Vagina (tissue), 2 donors: ENCODE measurements at regions not wholly inside any gene's neighbourhood (a gene's known extent, or its start where the extent isn't known, plus 50 kb on each side); places are given as distances from the start of the nearest gene placed in this dataset.
"Not testable (repeated sequence)": the region's sequence is repeated elsewhere in the genome, so short reads cannot be mapped to it uniquely, and the experiment has no call there.

Experiments
- DNase-seq, 2 donors: peaks; one replicate each; pipeline ENCODE4 v3.0.0-alpha.2; 2017; ENCODE audit errors: extremely low spot score in 2 of 2
- H3K27ac ChIP-seq: fragments of 200-600 bp; sonication (generic); one replicate; pipeline ENCODE4 v1.5.1; 2019
- H3K27me3 ChIP-seq: fragments of 200-600 bp; sonication (generic); one replicate; pipeline ENCODE4 v1.5.1; 2019
- H3K36me3 ChIP-seq, 2 donors: fragments of 200-600 bp; sonication (generic); one replicate each; pipeline ENCODE4 v1.5.1; 2017 to 2019
- H3K4me1 ChIP-seq: fragments of 200-600 bp; sonication (generic); one replicate; pipeline ENCODE4 v1.5.1; 2019
- H3K4me3 ChIP-seq, 2 donors: fragments of 200-600 bp; sonication (generic); 1 replicate in 1 of 2; 2 replicates in 1 of 2; pipeline ENCODE4 v1.5.1; 2016 to 2019
- H3K9me3 ChIP-seq: fragments of 200-600 bp; sonication (generic); one replicate; pipeline ENCODE4 v1.5.1; 2019
- POLR2A ChIP-seq, 2 donors: fragments of 450-650 bp; IDR thresholded peaks; one replicate each; pipeline ENCODE4 v1.6.1; 2017; ENCODE audit warnings: antibody characterized with exemption in 2 of 2, mild to moderate bottlenecking in 2 of 2, moderate library complexity in 2 of 2
- POLR2AphosphoS5 ChIP-seq, 2 donors: sonication (generic); formaldehyde crosslinking; IDR thresholded peaks; one replicate each; pipeline ENCODE4 v1.9.0; 2017; ENCODE audit warnings: antibody characterized with exemption in 2 of 2, mild to moderate bottlenecking in 2 of 2, low read depth in 1 of 2; ENCODE audit not compliant: insufficient read depth in 1 of 2
- intact Hi-C: fragments of 100-400 bp; cut with DNase I; formaldehyde crosslinking; loops from one replicate; pipeline ENCODE4 v1.15.1; 2023
- TF ChIP-seq, protein P1 (sequence below), 3 experiments: fragments of 450-650 bp in 2 of 3; fragments of 200-600 bp in 1 of 3; sonication (generic) in 1 of 3; IDR thresholded peaks; one replicate each; pipeline ENCODE4 v1.5.1; 2017 to 2019; ENCODE audit warnings: antibody characterized with exemption in 3 of 3, mild to moderate bottlenecking in 2 of 3, moderate library complexity in 2 of 3

DNA sequence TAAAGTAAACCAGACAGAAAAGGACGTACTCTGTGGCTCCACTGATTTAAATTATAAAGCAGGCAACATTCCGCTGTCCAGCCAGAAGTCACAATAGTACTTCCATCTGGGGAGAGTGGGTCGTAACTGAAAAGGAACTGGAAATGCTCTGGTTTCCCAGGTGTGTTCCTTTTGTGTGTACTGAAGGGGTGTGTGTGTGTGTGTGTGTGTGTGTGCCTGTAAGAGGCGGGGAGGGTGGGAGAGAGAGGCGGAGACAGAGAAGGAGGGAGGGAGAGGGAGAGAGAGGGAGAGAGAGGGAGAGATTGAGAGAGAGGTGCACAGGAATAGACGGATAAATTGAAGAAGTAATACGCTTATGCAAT is 178.4 kb upstream of the ZNF184 start:
- TF ChIP-seq POLR2AphosphoS5 (IDR thresholded peaks at IDR 0.05; ENCODE audit: insufficient read depth in 1 of 2, low read depth in 1 of 2) = no peak
- H3K4me1 ChIP-seq = no peaks in the 10 kb centered on the region
- no peaks in the 10 kb centered on the region for H3K9me3 ChIP-seq
- DNase-seq = no peak
- H3K36me3 ChIP-seq = no peaks in the 10 kb centered on the region
- no peaks in the 10 kb centered on the region for H3K27me3 ChIP-seq
- no peak overlapping the region for H3K4me3 ChIP-seq
- intact Hi-C loops = no loop called here
- no peak overlapping the region for H3K27ac ChIP-seq

DNA sequence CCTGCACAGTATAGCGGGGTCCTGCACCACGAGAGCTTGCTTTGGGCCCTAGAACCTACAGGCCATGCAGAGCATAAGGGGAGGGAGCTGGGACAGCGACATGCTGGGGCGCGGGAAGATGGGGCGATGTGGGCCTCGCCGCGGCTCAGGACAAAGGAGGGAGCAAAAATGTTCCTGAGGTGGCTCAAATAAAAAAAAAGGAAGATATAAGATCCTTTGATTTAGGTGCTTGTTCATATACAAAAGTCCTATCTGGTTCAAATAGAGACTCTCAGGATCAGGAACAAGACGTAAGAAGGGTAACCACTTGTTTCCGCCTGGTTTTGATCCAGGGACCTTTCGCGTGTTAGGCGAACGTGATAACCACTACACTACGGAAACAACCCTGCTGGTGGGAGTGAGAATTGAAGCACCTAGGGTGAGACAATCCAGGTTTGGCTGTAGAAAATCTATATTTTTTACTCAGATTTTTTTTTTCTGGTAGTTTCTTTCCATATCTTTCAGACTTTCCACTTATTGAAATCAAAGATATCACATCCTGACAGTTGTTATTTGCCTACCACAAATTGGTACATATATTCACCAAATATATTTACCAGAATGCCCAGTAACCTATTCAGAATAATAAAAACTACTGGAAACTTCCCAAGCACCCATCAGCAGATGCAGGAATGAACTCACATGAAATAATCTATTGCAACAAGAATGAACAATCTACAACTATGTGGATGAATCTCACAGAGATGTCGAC is 177.9 kb upstream of the ZNF184 start:
- intact Hi-C loops = no loop called here
- Histone ChIP-seq H3K9me3 (no peaks in the 10 kb centered on the region), H3K4me1 (no peaks in the 10 kb centered on the region), H3K27ac (no peak overlapping the region), H3K4me3 (no peak overlapping the region), H3K27me3 (no peaks in the 10 kb centered on the region), H3K36me3 (no peaks in the 10 kb centered on the region)
- no peak for DNase-seq
- TF ChIP-seq POLR2AphosphoS5 (IDR thresholded peaks at IDR 0.05; ENCODE audit: insufficient read depth in 1 of 2, low read depth in 1 of 2) (no peak), POLR2A (IDR thresholded peaks at IDR 0.05) (no peak)
- TF ChIP-seq, protein P1, sequence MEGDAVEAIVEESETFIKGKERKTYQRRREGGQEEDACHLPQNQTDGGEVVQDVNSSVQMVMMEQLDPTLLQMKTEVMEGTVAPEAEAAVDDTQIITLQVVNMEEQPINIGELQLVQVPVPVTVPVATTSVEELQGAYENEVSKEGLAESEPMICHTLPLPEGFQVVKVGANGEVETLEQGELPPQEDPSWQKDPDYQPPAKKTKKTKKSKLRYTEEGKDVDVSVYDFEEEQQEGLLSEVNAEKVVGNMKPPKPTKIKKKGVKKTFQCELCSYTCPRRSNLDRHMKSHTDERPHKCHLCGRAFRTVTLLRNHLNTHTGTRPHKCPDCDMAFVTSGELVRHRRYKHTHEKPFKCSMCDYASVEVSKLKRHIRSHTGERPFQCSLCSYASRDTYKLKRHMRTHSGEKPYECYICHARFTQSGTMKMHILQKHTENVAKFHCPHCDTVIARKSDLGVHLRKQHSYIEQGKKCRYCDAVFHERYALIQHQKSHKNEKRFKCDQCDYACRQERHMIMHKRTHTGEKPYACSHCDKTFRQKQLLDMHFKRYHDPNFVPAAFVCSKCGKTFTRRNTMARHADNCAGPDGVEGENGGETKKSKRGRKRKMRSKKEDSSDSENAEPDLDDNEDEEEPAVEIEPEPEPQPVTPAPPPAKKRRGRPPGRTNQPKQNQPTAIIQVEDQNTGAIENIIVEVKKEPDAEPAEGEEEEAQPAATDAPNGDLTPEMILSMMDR (IDR thresholded peaks at IDR 0.05) = no peak

DNA sequence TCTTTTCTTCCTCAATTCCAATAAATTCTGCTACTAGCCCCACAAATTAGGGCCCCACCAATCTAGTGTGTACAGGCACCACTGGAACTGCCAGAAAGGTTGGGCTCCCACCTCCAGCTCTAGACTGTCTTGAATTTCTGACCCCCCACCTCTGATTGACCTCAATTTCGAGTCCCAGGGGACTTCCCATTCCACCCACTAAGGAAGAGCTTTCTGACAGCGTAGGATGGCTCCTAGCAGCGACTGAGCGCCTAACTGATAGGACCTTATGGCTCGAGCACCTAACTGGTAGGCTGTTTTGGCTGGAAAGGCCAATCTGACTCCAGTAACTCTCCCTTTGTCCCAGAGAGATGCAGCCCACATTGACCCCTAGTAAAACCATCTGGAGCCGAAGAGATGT is 171.6 kb upstream of the ZNF184 start:
- no peak overlapping the region for H3K4me3 ChIP-seq
- no peaks in the 10 kb centered on the region for H3K27me3 ChIP-seq
- intact Hi-C loops = no loop called here
- no peak for TF ChIP-seq POLR2A (IDR thresholded peaks at IDR 0.05)
- H3K36me3 ChIP-seq = no peaks in the 10 kb centered on the region
- H3K4me1 ChIP-seq = no peaks in the 10 kb centered on the region
- no peaks in the 10 kb centered on the region for H3K9me3 ChIP-seq
- DNase-seq = no peak
- H3K27ac ChIP-seq = no peak overlapping the region

DNA sequence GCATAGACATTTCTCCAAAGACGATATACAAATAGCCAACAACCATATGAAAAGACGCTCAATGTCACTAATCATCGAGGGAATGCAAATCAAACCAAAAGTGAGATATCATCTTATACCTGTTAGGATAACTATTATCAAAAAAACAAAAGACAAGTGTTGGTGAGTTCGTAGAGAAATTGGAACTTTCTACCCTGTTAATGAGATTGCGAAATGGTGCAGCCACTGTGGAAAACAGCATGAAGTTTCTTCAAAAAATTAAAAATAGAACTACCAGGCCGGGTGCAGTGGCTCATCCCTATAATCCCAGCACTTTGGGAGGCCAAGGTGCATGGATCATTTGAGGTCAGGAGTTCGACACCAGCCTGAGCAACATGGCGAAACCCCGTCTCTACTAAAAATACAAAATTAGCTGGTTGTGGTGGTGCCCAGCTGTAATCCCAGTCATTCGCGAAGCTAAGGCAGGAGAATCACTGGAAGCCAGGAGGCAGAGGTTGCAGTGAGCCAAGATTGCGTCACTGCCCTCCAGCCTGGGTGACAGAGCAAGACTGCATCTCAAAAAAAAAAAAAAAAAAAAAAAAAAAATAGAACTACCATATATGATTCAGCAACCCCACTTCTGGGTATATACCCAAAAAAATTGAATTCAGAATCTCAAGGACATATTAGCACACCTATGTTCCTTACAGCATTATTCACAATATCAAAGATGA is 170.0 kb upstream of the ZNF184 start:
- no peaks in the 10 kb centered on the region for H3K36me3 ChIP-seq
- TF ChIP-seq POLR2AphosphoS5 (IDR thresholded peaks at IDR 0.05; ENCODE audit: insufficient read depth in 1 of 2, low read depth in 1 of 2) (no peak), POLR2A (IDR thresholded peaks at IDR 0.05) (no peak)
- TF ChIP-seq, protein P1 (IDR thresholded peaks at IDR 0.05) = no peak
- H3K4me1 ChIP-seq = no peaks in the 10 kb centered on the region
- no peak overlapping the region for H3K27ac ChIP-seq
- intact Hi-C loops = no loop called here
- H3K4me3 ChIP-seq = no peak overlapping the region
- no peaks in the 10 kb centered on the region for H3K9me3 ChIP-seq
- DNase-seq = no peak
- H3K27me3 ChIP-seq = no peaks in the 10 kb centered on the region

DNA sequence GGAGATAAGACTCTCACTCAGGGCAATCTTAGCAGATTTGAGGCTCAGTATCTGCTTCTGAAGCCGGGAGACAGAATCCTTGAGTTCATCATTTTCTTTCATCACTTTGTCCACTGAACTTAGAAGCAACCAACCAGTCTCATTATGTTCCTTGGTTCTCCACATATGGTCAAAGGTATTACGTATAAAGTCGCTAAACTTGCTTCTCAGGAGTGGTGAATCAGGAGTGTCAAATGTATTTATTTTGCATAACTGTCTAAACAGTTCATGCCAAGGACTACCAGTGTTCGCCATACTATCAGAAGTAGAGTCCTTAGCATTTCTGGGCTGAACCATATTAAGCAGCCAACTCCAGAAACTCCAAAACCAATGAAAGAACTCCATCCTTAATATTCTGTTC is 163.0 kb upstream of the ZNF184 start:
- H3K27ac ChIP-seq, H3K4me1 ChIP-seq, H3K4me3 ChIP-seq, H3K36me3 ChIP-seq, intact Hi-C loops, H3K27me3 ChIP-seq, H3K9me3 ChIP-seq, DNase-seq: not testable (repeated sequence)

DNA sequence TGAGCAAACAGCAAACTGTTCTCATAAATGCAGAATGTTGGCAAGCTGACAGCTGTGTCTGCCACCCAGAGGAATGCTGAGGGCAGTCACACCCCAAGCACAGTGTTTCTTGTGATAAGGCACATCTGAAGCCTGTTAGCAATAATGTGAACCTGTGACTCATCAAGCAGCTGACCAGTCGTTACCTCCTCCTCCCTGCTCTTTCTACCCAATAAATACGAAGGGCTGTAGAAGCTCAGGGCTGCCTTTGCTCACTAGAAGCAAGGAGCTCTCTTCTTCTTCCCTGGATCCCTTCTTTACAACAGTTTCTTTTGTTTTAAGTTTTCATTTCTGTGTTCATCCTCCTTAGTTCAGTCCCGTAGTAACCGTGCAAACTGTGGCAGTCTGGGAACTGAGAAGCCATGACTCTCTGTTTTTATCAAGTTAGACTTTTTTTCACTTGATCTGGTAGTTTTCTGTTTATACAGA is 160.3 kb upstream of the ZNF184 start:
- DNase-seq, H3K27me3 ChIP-seq, H3K36me3 ChIP-seq, intact Hi-C loops, H3K4me3 ChIP-seq, H3K27ac ChIP-seq, H3K9me3 ChIP-seq: not testable (repeated sequence)
- H3K4me1 ChIP-seq = peaks cover 10% of the 10 kb centered on the region

DNA sequence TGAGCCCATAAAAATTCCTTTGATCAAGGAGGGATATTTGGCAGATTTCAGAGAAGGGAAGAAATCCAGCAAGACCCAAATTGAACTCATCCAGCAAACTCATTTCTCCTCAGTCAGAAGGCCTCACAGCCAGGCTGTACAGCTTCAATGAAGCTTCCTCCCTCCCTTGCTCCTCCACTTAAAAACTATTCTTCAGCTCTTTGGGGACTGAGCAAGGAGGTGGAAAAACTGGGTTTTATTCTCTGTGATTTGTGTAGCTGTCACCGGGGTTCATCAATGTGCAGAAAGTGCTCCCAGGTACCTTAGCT is 158.7 kb upstream of the ZNF184 start:
- no peak overlapping the region for H3K27ac ChIP-seq
- DNase-seq = no peak
- no peaks in the 10 kb centered on the region for H3K9me3 ChIP-seq
- H3K27me3 ChIP-seq = no peaks in the 10 kb centered on the region
- peaks cover 10% of the 10 kb centered on the region for H3K4me1 ChIP-seq
- TF ChIP-seq POLR2A (IDR thresholded peaks at IDR 0.05) (no peak), POLR2AphosphoS5 (IDR thresholded peaks at IDR 0.05; ENCODE audit: insufficient read depth in 1 of 2, low read depth in 1 of 2) (no peak)
- TF ChIP-seq, protein P1 (IDR thresholded peaks at IDR 0.05) = no peak
- H3K4me3 ChIP-seq = no peak overlapping the region
- intact Hi-C loops = no loop called here
- no peaks in the 10 kb centered on the region for H3K36me3 ChIP-seq
